IPS DF 4.7 (cell line): ENCODE measurements at regions not wholly inside any gene's neighbourhood (a gene's known extent, or its start where the extent isn't known, plus 50 kb on each side); places are given as distances from the start of the nearest gene placed in this dataset.

Source experiments
- DNase-seq: peaks from one replicate; pipeline ENCODE4 v3.0.0-alpha.2; 2013; ENCODE audit warnings: low spot score; ENCODE audit errors: extremely low read depth

DNA sequence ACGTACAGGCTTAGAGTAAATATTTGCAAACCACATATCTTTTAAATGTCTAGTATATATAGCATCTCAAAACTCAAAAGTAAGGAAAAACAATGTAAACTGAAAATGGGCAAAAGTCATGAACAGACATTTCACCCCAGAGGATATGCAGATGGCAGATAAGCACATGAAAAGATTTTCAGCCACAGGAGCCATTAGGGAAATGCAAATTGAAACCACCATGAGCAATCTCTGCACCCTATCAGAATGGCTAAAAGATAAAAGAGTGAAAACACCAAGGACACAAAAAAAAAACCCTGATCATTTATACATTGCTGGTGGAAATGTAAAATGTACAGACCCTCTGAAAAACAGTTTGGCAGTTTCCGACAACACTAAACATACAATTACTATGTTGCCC is 292.7 kb downstream of the ZNF516 start:
- DNase-seq, result no peak

DNA sequence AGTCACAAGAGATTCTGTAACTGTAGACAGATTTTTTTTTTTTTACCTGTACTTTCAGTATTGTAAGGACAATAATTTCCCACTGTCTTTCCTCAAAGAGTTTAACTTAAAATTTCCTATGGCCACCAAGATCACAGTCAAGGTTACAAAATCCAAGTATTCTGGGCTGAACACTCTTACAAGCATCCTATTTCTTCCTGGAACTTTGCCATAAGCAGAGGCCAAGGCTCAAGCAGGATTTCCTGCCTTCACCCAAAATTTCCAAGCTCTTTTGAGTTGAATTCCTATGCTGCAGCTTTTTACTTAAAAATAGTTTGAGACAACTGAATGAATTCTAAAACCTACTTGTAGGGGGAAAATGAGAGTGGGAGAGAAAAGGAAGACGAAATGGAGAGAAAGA is 299.4 kb downstream of the ZNF516 start:
- DNase-seq, result no peak

DNA sequence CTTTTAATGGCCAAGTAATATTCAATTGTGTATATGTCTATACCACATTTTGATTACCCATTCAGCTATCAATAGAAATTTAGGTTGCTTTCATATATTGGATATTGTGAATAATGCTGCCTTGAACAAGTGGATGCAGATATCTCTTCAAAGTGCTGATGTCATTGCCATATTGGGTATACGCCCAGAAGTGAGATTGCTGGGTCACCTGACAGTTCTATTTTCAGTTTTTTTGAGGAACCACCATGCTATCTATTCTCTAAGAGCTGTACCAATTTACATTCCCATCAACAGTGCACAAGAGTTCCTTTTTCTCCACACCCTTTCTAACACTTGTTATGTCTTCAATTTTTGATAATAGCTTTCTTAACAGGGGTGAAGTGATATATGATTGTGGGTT is 306.9 kb downstream of the ZNF516 start:
- no peak for DNase-seq

DNA sequence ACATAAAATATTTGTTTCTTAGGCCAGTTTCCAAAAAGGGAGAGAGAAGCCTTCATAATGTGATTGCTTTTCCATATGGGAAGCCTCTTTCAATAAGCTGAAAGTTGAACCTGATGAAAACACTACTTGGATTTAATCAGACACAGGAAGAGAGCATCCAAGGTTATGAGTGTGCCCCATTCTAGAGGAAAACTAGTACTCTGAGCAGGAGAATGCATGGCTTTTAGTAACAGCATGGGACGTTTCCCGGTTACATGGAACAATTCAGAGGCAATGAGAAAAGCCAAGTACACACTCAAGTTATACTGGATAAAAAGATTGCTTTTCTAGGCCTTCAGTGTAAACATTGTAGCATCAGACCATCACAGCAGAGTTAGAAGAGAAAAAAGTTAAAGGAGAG is 315.8 kb downstream of the ZNF516 start:
- DNase-seq, result no peak

DNA sequence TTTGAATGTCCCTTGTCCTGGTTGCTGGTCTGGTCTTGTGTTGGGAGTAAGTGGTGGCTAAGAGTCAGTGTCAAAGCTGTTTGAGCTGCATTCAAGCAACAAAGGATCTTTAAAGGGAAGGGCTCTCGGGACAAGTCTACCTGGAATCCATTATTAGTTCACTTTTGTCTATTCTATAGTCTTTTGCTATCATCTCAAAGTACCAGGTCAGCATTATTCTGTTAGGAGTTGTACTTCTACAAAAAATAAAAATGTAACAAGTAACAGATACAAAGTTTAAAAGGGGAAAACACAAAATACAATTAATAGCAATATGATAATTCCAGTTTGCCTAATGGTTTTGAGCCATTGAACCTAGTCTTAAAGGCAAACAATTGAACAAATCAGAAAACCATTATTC is 317.9 kb downstream of the ZNF516 start:
- no peak for DNase-seq

DNA sequence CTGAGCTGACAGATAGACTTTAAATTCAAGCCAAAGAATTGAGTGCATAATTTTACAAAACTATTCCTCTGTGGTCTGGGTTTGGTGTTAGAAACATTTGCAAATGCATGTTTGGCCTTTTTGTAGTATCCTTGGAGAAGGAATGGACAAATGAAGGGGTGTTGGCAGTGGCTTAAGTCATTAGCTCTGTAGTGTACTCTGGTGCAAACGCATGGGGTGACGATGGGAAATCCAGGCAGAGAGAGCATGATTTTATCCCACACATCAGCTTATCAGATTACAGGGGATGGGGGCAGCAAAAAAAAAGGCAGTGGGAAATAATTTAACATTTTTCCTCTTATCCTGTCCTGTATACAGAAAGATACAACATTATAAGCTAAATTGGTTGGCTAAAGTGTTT is 320.6 kb downstream of the ZNF516 start:
- DNase-seq, result no peak

DNA sequence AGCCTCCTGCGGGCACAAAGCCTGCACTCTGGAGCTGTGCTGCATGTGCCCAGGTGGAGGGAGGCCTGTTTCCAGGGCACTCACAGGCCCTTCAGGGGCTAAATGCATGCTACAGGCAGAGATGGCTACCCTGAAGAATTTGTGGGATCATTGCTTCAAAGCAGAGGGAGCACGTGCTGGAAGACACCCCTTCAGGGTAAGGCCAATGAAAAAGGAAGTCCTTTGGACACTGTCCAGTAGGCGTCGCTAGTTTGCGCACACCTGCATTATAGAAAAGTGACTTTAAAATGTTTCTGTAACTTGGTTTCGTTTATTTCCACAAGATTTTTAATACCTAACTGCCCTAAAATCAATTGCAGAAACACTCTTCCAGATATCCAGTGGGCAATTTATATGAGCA is 325.3 kb downstream of the ZNF516 start:
- DNase-seq, result no peak

DNA sequence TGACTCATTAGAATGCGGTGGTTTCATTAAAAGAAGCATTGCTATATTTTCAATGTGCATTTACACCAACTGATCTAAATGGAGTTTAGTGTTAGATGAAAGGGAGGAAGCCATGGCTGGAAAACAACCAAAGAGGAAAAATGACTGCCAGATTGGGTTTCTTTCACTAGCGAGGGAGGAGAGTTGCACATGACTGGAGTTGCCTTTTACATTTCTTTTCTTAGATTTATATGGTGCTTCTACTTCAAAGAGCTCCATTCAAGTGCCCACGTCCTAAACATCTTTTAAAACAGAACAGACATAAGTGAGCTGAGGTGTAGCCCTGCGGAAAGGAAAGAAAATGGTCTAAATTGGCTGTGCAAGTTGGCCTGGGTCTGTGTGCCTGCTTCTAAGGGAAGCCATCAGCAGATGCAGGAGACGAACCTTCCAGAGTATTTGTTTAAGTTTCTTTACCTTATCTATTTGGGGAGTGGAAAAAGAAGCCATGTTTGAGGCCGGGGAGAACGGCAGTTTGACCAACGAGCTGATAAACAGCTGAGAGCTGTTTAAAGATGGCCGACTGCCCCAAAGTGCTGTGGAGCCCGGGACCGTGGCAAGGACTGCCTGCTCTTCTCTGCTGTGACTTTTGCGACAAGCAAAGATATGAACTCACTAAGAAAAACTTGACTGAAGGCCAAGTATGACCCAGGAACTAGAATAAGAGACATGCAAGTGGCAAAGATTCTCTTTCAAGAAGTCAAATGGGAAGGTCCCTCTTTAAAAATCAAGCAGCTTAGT is 327.0 kb downstream of the ZNF516 start:
- no peak for DNase-seq

DNA sequence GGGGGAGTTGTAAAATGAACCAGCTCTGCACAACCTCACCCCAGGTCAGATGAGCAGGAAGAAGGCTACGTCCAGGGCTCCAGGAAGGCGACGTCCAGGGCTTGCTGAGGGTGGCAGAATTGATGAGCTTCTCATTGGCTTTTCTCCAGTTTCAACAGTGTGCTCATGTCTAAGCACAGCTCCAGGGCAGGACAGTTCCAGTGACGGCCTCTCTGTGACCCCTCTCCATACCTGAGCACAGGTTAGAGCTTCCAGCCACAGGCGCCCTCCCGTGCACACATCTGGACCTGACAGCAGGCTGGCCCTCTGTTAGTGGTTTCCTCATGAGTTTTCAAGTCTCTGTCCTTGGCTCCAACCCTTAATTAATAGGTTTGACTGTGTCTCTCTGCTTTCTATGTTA is 327.6 kb downstream of the ZNF516 start:
- DNase-seq, result no peak

DNA sequence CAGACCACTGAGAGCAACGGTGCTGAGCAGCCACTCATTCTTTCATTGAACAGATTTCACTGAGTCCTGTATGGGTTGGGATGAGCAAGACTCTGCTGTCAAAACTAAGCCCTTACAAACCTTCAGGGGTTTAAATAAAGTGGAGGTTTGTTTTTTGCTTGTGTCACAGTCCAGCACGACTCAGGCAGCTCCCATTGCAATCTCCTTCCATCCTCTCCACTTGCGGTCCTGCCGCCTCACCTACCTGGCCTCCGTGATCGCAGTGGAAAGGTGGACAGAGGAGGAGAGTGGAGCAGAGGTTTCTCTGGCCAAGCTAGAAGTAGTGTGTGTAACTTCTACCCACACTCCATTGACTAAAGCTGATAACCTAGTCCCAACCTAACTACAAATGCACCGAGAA is 332.2 kb downstream of the ZNF516 start:
- DNase-seq, result no peak

DNA sequence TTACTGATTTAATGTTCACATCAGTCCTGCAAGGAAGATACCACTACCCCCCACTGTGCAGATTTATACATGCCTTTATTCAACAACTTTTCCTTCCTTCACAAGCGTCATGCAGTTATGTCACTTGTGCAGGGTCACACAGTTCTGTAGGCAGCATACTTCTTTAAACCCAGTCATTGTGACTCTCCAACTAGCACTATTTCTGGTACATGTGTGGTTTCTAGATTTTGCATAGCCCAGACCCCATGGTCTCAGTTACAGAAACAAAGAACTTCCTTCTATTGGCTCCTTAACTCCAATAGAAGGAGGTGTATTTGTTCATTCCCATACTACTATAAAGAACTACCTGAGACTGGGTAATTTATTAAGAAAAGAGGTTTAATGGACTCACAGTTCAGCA is 333.1 kb downstream of the ZNF516 start:
- DNase-seq, result no peak

DNA sequence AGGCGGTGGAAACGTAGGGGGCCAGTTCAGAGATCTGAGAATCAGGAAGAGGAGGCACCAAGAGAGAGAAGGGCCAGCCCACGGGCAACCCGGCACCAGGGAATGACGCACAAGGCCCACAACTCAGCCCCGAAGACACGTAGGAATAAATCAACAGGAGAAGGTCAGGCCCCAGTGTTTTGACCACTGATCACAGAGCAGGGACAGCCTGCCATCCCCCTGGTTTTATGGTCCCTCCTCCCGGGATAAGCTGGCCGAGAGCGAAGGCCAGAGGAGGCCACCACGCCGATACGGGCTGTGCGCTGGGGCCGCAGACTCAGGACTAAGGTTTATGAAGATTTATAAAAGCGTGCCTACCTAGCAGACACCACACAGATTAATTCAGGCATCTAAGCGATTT is 341.4 kb downstream of the ZNF516 start:
- no peak for DNase-seq

DNA sequence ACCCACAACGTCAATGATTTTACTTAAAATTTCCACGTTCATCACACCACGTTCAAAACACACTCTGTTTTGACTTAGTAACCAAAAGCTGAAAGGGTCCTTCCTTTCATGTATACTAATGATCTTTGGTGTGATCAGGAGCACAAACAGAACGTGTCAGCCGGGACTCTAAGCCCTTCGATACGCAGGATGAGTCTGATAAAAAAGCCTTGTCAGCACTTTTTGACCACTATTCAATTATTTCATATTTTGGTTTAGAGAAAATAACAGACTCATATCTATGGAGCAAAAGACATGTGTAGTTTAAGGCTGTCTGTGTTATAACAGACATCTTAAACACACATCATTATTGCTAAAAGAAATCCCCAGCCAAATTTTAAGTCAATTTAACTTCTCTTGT is 345.3 kb downstream of the ZNF516 start:
- no peak for DNase-seq

DNA sequence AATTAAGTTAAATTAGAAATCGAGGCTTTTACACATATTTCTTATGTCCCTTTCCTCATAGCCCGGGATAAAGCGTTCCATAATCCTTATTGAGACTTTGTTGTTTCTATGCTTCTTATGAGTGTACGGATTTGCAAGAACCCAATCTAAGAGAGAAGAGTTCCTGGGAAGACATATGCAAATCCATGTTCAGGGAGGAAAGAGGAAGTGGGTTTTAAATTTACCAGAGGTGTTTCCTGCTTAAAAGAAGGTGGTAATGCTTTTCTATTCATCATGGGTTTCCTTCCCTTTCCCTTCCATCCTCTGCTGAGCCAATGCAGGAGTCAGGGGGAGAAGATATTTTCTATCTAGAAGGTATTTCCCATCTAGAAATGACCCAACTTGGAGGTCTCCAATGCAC is 345.8 kb downstream of the ZNF516 start:
- DNase-seq, result no peak

DNA sequence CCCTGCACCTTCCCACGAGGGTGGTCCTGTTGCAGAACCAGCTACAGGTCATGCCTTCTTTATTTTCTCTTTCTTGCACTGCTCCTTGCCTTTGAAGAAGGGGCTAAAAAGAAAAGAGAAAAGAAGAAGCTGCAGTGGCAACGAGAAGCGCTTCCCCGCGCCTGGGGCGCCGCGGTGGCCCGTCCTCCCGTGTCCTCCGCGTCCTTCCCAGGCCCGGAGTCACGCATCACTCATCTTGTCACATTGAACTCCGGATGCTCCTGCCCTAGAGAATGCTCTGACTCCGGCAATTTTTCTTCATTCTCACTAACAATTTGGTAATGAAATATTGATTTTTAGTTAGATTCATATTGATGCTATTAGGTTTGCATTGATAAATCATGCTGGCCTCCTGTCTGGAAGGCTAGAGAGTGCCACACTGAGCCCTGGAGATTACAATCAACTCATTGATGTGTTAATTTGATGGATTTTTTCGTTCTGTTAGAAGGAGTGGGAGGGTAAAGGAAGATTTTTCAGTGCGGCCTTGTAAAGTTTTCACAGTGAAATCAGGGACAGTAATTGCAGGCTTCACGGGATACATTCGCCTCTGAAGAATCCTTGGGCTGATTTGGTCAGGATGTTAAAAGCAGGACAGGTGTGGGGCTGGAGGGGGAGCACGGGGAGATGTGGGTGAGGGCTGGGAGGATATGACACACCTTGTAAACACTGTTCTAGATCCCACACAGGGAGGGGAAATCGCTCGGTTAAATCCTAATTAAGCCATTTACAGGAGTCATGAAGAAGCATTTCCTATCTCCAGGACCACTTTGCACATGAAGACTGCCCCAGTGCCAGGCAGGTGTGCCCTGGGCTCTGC is 349.3 kb downstream of the ZNF516 start:
- DNase-seq, result no peak

DNA sequence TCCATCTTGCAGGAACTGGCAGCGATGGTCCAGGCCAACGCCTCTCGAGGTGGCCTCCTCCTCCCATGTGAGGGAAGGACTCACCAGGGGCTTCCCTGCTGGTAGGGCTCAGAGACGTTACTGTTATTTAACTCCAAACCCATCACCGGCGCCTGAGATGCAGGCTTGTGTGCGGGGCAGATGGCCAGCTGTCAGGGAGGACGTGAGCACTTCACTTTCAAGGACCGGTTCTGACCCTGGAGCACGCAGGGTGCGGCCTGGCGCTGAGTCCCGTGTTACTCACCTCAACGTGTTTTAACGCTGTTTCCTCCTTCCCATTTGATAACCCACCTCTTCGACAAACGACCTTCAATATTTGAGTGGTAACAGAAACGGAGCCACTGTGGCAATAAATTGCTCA is 350.2 kb downstream of the ZNF516 start:
- no peak for DNase-seq

DNA sequence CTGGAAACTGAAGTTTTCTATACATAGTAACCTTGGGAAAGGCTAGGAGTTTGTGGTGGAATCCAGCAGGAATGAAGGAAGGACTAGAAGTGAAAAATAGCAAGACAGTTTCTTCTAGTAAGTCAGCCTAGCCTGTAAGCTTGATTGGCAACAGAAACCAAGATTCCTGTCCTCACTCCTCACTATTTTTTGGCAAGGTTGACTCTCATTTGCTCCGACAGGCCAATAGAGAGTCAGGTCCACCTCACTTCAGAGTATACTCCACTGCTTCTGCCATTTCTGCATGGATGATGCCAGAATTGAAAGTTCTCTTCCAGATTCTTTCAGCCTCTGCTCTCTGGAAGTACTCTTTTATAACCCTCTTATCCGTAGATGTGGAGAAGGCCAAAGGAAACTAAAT is 352.4 kb downstream of the ZNF516 start:
- no peak for DNase-seq

DNA sequence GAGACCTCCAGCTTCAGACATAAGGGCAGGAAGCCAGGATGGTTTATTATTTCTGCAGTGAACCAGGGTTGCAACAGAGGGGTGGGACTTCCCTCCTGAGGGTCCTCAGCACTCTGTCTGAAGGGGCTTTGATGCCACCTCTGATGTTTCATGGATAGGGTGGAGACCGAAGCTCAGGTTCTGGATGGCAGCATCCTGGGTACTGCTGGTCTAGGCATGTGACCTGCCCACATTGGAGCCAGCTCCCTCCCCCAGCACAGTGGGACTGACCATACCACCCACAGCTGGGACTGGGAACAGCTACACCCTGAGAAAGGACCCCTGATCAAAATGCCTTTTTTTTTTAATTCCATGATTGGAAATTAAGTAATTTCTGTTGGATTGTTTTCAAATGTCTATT is 355.2 kb downstream of the ZNF516 start:
- no peak for DNase-seq

DNA sequence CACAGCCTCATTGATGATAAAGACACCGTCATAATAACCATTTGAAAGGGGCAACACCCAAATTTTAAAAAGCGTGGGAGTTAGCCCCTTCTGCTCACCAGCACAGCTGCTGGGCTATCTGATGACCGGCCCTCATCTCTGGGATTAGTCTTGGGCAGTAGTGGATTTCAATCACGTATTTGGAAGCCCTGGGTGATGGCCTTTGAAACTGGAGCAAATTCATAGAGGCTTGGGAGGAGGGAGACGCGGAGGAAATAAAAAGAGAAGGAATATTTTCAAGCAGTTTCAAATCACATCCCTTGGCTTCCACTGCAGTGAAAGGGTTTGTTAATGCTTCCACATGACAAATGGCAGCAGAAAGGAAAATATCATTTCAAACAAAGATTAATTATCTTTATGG is 357.8 kb downstream of the ZNF516 start:
- DNase-seq, result no peak

DNA sequence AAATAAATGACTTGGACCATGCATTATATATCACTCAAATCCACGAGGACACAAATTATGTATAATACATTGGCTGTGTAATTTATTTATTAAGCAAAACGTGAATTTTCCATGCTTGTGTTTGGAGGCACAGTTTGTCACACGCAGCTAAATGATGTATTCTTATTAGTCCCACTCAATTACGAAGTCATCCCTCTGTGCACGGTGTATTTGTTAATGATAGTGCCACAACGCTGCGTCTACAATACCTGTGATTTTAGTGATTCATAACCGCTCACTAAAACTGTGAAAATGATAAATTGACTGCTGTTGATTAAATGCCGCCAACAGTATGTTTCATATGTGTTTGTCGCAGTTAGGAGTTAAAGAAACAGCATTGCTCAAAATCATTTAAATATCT is 358.3 kb downstream of the ZNF516 start:
- no peak for DNase-seq

DNA sequence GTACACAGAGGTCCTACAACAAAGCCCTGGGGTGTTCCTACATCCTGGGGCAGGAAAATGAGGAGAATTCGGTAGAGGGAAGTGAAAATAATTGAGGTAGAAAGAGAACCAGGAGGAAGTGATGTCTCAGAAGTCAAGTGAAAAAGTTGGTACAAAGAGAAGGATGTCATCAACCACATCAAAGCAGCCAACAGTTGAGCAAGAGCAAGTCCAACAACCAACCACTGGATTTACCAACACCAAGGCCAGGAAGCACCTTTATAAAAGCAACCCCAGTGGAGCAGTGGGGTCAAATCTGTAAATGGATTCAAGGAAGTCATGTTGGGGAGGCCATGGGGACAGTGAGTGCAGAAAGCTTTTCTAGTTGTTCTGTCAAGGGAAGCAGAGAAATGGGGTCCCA is 360.4 kb downstream of the ZNF516 start:
- DNase-seq, result no peak

DNA sequence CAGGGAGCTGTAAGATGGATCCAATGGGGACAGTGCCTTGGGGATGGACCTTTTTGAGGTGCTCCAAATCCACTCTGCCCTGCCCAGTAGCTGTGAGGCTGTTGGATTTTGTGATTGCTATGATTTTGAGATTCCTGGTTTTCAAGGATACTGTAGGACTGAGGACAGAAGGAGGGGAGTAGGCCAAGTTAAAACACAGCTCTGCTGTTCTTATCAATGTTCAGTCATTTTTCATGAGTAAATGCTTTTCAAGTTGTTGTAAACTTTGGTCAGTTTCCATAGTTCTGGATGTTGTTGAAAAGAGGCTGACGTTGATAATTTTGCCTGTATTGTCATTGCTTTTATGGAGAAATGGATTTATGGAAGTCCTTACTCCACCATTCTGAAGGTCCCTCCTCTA is 361.2 kb downstream of the ZNF516 start:
- no peak for DNase-seq

DNA sequence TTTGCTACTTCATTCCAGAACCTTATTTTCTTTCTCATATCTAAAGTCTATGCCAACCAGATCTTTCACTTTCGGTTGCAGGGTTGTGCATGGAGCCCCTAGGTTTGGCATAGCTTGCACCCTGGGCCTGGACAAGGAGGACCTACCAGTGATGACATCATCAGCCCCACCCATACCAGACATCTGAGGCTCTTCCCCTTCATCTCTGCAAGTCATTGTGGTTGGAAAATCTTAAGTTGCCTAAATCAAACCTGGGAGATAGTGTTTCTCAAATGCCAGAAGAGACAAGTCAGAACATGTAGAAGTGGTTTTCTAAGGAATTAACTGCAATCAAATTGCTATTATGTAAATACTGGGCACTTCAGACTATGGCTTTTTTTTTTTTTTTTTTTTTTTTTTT is 363.3 kb downstream of the ZNF516 start:
- DNase-seq, result no peak
